Anterior cingulate cortex (tissue), 58 donors: ENCODE measurements at regions not wholly inside any gene's neighbourhood (a gene's known extent, or its start where the extent isn't known, plus 50 kb on each side); places are given as distances from the start of the nearest gene placed in this dataset.

ENCODE experiments used
- DNase-seq, 58 donors: peaks; one replicate each; lab custom pipeline; 2025; lab: John Stamatoyannopoulos, UW

DNA sequence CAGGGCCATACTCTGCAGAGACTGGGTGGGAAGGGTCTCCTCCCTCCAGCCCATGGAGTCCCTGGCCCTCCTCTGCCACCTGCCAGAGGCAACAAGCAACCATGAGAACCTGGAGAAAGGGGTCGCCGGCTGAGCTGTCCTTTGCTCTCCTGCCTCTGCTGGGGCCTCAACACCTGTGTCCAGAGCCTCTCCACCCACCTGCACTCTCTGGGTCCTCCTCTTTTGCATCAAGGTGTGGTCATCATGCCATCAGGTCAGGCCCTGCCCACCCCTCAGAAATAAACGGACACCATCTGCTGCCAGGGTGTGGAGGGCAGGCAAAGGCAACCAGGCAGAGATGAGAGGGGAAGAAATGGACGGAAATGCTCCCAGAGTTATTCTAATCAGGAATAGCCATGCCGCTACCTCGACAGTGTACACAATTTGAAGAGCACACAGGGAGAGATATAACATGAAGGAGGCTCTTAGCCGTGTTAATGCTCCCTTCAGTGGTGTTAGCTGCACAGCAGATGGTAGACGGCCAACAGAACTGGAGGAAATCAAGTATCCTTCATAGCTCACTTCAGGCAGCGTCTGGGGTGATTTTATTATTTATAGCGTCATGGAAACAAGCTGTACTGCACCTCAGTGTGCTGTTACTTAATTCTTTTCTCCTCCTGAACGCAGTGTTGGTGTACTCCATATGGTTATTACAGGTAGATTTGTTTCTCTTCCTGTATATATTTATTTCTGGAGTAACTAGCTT is 247.9 kb downstream of the TSN start:
- no peak for DNase-seq

DNA sequence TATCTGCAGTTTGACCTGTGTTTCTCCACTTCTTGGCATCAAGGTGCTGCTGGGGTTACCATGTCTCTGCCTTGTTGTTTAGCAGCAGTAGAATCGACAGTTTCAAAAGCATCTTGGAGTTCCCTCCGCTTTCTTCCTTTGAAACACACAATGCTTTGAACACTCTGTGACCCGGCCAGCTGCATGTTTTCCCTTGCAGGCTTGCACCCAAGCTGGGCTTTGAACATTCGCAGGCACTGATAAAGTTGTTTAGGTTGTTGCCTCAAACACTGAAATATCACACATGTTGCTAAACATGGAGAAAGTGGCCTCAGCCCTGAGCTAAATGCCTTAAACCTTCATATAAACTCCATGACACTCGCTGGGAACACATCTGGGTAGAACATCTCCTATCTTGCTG is 251.7 kb downstream of the TSN start:
- no peak for DNase-seq

DNA sequence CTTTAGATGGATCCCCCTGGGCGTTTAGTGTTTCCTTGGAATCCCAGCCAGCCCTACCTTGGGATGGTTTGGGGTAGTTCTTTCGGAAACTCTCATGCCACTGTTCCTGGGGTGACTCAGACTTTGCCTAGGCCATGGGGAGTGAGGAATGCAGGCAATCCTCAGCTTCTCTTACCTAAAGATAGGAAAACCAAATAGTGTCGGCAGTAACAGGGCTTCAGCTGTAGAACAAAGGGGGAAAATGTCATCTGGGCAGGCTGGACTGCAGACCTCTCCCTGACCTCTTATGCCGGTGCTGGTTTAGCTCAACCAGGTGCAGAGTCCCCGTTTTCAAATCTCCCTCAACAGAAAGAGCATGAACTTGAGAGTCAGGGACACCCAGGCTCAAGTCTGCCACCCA is 252.1 kb downstream of the TSN start:
- DNase-seq: no peak

DNA sequence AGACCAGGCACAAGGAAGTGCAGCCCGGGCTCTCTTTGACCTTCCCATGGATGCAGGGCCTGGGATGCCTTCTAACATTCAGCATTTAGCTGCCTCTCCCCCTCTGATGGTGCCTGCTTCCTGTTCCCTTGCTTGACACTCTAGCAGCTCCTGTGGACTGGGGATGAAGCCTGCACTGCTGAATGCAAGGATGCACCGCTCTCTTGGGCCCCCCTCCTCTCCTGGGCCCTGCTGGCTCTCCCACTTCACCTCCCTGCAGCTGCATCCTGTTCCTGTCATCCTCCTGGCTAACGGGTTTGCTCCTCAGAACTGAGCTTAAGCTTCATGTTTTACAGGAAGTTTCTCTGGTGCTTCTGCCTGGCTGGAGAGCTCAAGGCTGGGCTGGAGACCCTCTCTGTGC is 254.1 kb downstream of the TSN start:
- no peak for DNase-seq

DNA sequence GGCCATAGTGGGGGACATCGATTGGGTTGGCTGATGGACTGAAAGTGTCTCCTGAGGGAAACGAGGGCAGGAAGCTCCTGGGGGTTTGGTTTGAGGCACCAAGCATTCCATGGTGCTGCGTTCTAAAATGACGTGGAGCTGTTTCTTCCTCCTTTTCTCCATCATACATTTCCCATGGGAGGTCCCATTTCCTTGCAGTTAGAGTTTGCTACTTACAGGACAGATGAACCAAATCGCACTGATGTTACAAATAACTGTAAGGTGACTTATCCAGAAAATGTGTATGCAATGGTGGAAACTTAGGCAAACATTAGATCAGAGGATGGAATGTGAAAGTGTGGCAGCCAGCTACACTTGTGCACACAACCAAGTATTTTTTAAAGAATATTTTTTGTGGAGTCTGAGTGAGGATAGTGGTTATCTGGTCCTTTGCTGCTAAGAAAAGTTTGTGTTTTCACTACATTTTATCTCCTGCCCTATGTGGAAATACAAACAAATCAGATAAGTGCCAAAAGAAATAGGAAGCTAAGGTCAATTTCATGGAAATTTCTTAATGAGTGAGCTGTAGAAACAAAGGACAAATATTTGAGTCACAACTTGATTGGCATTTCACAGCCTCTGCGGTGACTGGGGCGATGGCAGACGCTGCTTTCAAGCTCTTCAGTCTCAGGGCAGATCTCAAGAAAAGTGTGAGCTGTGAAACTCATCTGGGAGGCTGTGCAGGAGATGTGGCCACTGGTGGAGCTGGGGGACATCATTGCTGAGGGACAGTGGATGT is 256.2 kb downstream of the TSN start:
- no peak for DNase-seq

DNA sequence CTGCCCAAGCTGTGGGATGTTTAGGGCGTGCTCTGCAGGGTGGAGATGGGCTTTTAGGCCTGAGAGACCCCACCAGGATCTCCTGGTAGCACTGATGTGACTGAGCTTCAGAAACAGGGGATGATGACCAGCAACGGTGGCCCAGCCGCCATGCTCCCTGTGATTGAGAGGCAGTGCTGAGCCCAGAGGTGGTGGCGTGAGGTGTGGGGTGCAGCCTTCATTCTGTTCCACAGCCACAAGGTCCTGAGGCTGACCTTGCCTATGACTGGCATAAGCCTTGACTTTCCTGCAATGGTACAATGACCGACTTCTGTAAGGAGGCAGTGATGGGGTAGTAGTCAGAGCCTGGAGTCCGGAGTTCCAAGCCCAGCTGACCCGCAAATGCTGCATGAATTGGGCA is 263.3 kb downstream of the TSN start:
- no peak for DNase-seq

DNA sequence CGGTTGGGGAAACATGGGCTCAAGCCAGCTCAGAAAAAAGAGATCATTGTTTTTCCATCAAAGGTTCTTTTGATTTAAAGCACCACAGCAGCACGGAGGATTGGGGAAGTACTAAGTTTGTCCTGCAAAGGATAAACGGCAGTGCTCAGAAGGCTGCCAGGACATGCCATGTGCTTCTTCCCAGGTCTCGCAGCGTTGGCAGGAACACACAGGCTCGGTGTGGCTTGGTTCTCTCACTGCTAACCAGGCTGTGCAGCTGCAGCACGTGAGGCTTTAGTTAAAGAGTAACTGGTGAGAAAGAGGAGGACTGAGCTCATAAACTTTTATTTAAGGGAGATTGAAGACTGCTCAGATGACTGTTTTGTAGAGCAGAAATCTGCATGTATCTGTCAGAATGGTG is 264.3 kb downstream of the TSN start:
- peak in 31 of 58 donors; percentile 2 to 44 (median 16) for DNase-seq

DNA sequence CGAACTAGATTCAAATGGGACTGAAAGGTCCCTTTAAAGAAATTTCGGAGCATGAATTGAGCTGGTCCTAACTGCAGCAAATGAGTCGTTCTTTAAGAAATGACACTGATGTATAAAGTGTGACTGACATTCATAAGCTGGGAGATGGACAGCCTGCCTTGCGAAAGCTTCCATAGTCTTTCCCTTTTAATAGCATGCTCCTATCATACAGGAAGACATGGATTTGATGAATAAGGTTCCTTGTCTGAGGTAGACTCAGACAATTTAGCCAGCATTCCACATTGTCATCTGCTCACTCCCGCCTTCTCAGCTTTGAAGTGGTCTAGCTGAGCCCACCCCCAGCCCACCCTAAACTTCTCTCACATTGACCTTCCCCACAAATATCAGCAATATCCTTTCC is 264.9 kb downstream of the TSN start:
- no peak for DNase-seq

DNA sequence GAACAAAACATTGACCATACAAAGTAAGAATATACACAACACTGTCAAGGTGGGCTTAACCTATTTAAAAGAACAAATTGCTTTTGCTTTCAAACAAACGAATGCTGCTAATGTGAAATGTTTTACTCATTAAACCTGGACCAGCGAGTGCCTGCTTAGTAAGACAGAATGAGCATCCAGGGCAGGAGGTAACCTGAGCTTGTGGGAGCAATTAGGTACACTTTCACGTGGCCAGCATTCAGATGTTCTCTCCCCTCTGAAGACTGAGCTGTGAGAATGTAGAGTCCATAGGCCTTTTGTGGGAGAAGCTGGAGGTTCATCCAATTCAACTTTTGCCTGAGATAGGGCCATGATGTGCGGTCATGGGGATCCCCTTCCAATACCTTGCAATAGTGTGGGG is 266.5 kb downstream of the TSN start:
- no peak for DNase-seq

DNA sequence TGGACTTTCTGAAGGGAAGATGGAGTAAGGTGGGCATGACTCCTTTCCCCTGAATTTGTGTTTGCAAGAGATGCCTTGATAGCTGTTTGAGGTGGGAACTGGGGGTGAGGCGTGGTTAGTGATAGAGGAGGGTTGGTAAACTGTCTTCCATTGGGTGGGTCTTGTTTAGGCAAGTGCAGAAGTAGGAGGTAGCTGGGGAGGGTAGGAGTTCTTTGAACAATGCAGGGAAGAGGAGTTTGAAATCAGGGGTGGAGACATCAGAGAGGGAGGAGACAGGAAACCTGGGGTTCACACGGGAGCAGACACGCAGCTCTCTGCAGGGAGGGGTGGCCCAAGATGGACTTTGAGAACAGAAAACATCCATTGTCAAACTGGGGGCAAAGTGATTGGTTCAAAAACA is 267.1 kb downstream of the TSN start:
- DNase-seq: no peak

DNA sequence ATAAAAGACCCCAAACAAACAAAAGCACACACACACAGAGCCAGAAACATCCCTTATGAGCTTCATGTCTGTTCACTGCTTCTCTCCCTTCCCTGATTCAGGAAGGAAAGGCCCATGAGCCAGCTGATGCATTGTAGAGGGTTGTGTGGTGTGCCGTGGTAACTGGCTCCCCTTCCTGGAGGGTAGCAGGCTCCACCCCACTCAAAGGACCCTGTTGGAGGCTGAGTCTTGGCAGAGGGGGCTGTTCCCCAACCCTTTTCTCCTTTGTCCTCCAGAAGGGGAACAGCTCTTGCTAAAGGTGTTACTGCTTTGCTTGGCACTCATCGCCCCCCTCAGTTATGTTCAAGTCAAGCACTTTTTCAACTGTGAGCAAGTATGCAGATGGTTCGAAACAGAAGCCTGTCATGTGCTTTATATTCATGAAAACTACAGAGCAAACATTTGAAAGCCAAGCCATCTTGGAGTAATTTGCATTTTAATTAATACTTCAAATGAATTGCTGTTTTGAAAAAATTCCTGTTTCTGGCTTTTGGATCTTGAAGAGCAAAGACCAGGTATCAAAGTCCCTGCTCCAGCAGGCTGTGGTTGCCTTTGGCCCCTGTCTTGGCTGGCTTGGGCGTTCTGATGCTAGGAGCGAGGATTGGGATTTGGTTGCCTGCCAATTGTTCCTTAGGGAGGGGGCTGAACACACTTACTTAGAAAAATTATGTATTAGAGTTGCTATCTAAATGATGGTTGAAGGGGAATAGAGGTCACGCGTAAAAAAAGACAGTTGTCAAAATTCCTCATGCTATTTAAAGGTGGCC is 267.8 kb downstream of the TSN start:
- no peak for DNase-seq

DNA sequence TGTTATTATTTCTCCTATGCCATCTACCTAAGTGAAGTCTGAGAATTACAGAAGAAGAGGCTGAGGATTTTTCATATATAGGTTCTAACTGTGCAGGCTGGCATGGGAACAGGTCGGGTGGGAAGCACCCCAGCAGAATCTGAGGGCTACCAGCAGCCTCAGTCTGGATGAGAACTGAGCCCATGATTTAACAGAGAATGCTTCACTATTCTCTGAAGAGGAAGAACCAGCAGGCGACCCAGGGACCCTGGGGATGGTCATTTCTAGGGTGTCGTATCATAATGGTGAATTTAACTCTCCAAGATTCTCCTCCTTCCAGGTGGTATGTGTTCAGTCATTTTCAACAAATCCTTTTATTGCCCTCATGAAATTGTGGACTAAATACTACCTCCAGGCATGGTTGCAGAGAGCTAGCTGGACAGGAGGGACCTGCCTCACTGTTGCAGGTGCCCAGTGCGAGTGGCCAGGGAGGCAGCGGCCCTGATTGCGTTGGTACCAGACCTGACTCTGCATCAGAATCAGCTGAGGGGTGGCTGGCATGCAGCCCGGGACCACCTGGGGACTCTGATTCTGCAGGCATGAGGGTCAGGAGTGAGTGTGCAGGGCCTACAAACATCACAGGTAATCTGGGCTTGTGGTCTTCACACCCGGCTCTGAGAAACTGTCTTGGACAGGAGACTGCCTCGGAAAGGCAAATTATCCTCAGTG is 272.2 kb downstream of the TSN start:
- DNase-seq: no peak

DNA sequence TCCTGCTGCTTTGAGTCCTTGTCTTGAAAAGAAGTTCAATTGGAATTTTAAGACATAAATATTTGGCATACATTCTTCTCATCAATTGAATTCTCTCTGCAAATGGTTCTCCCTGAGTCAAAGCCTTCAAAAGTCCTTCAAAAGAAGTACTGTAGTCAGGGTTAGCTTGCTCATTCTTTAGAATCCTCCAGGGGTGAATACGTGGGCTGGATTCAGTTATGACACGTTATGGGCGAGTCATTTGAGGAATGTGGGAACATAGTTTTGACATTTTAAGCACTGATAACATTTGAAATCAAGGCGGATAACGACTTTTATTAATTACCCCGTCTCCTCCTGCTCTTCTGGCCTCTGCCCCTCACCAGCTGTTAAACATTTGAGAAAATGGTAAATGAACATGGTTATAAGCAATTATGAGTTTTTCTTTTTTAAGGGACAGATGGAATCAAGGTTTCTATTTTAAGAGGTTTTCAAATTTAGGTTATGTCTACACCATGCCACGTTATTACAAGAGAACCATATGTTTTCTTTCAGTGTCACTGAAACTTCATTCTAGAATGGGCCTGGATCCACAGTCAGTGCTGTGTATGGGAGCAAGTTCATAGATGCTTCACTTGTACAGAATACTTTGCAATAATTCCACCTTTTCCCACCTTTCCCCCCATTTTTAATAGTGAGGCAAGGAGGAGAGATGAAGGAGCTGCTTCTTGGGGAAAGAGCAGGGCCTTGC is 273.1 kb downstream of the TSN start:
- DNase-seq: no peak

DNA sequence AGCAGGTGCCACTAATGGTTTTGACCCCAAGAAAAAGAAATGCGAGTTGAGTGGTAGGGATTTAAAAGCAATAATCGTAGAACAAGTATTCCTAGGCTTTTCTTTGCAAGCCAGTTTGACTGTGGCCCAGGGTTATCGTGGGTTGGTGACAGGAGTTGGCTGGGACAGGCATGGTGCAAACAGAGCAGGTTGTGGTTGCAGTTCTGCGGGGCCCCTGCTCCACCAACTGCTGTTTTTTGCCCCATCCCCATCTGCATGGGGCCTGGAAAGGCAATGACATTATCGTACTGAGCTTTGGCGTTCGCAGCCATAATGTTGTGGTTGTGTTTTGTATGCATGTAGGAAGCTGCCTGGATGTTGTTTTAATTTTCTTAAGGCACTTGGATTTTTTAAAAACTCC is 274.0 kb downstream of the TSN start:
- no peak for DNase-seq

DNA sequence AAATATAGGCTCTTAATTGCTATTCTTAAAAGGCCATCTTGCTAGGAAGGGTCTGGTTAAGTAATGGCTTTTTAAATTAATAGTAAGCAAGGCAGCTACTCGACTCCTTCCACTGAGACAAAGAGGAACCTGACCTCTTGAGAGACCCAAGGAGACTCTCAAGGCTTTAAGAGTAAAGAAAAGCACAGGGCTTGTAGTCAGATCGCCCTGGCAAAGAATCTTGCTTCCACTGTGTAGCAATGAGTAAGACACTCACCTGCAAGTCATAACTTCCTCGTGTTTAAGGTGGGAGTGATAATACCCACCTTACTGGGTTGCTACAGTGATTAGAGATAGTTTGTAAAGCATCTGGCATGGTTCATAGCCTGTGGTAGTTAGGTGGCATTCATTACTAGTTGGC is 274.5 kb downstream of the TSN start:
- no peak for DNase-seq

DNA sequence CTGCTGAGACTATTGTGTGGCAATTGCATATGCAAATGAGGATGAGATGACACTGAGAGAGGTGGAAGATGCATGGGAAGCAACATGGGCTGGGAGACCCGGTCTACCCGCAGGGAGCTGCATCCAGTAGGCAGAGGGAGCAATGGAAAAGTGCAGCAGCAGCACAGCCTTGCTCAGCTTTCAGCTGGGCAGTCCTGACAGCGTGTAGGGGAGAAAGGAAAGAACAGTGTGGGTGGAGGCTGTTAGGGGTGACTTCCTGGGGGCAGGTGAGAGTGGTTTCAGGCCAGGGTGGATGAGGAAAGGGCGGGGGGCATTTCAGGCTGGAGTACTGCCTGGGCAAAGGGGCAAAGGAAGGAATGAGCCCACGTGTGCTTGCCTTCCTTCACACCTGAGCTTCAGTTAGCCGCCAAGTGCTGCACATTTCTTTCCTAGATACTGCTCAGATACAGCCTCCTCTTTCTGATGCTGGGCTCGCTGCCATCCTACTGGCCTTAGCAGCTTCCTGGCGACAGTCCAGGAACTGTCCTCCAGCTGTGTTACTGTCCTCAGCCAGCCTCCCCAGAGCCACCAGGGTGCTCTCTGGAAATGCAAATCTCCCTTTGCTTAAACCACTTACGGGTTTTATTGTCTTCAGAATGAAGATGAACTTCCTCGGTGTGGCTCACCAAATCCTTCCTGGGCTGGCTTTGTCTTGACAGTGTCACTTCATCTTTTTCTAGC is 276.3 kb downstream of the TSN start:
- peak in 8 of 58 donors; percentile 2 to 24 (median 12) for DNase-seq

DNA sequence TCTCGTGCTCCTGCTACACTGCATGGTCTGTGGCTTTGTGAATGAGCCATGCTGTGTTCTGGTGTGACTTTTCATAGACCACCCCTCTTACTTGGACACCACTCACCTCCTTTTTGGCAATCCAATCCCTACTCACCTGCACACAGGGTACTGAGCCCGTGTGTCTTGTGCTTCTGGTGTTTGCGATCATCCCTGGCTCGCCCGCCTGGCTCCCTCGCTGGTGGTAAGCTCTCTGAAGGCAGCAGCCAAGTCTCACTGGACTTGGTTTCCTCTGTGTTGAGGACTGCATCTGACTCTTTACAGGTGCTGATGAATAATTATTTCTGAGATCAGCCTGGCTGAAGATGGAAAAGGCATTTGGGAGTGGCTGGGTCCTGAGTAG is 276.8 kb downstream of the TSN start:
- no peak for DNase-seq

DNA sequence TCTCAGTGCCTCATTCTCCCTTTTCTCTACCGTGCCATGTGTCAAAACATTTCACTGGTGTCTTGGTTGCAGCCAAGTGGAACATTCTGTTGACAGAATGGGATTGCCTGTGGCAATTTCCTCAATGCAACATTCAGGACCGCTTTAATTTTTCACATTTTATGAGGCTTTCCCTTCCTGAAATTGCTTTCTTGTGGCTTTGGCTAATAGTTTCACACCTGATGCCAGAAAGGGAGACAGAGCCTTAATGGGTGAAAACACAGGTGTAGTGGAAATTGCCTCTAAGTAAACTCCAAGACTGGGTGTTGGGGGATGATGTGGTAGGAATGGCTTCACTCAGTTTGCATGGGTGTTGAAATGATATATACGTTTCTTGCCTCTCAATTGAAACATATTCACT is 278.3 kb downstream of the TSN start:
- no peak for DNase-seq

DNA sequence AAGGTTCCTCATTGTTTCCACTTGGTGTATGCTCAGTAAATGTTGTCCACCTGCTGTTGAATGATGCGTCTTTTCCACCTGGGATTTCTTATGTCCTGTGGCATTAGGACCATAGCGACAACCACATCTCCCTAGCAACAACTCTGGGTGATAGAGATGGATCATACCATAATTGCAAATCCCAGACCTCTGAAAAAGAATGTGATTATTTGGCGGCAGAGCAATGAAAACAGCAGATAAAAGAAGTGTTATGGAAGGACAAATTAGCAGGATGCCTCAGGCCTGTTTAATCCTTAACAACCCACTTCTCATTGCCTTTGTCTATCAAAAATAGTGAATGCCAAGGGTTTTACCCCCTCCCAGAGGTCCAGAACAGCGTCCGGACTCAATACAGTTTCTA is 278.9 kb downstream of the TSN start:
- DNase-seq: no peak
